COR-L47 (cell line): ENCODE measurements at regions not wholly inside any gene's neighbourhood (a gene's known extent, or its start where the extent isn't known, plus 50 kb on each side); places are given as distances from the start of the nearest gene placed in this dataset.
"Not testable (repeated sequence)": the region's sequence is repeated elsewhere in the genome, so short reads cannot be mapped to it uniquely, and the experiment has no call there.

ENCODE experiments used
- DNase-seq: peaks from one replicate; lab custom pipeline; 2025; lab: John Stamatoyannopoulos, UW

GRCh38 chr6:19892260-19892659 is 55.1 kb downstream of the ID4 start:
- no peak for DNase-seq

DNA sequence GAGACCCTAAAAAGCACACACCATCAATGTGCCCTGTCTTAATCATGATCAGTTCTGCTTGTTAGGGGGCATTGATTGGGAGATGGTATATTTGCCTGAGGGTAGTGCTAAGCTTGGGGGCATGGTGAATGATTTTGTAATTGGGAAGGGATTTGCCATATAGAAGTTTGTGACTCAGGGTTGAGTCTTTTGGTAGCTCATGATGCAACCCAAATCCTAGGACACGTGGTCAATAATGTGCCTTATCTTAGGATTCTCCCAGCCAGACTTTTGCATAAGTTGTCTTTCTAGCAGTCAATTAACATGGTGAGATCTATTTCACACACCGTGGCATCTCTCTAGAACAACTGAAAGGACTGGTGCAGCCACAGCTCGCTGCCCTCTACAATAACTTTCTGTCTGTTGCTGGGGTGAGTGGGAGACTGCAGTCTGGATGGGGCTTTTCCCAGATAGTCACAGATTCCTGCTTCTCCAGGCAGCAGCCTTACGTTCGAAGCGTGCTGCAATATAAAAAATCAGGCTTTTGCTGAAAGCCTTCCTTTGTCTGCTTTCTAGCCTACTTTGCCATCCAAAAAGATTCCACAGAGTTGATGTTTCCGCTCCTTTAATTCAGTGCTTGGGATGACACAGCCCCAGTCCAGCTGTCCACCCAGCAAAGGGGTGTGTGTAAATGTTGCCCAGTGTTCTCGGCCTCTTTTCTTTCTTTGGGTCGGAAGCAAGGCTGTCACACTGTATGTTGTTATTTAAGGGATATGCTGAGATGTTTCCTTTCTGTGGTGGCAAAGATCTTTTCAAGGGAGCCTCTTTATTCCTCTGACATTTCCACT is 58.9 kb downstream of the ID4 start:
- DNase-seq, result no peak

DNA sequence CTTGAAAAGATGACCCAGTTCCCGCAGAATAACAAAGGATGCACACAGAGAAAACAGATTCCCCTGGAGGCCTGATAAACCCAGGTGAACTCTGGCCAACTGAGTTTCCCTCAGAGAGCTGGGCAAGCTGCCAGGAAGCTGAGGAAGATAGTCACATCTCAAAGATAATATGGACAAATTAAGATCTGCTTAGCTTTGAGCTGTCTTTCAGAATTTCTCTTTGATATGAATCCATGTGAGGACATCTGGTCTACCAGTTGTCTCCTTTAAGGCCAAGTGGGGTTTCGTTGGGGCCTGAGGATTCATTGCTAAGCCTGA is 59.5 kb downstream of the ID4 start:
- DNase-seq, result peak; percentile 45

GRCh38 chr6:19898141-19898740 is 61.1 kb downstream of the ID4 start:
- DNase-seq, result no peak

DNA sequence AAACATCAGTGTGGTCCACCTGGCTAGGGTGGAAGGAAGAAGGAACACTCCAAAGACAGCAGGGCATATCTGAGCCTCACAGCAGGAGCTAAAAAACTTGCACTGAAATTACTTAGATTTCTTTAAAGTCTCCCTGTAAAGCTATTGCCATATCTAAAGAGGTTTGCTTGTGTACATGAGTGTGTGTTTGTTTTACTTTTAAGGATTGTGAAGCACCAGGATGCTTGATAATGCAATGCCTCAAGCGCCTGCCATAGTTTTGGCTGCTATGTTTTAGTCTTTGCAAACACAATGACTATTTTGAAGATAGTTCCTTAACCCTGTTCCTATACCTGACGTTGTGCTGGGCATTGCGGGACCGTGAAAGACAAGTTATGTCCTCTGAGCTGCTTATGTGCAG is 65.0 kb downstream of the ID4 start:
- DNase-seq, result no peak

- not testable (repeated sequence) for DNase-seq
Observed at GRCh38 chr6:19904408-19904807, 67.2 kb downstream of the ID4 start.

DNA sequence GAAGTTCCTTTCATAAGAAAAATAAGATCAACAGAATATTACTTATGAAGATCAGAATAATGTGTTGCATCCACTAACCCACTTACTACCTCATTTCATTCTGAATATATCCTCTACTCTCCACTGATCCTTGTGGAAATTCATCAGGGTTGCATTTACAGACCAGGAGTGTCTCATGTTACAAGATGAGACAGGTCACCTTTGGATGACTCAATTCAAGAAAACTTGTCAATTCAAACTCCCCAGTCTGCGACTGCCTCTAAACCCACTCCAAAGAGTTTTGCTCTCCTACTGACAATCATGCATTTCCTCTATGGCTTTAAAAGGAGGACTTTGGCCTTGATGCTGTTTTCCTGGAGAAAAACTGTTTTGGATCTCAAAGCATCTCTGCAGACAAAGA is 68.4 kb downstream of the ID4 start:
- no peak for DNase-seq

GRCh38 chr6:19906171-19906570 is 69.0 kb downstream of the ID4 start:
- no peak for DNase-seq

DNA sequence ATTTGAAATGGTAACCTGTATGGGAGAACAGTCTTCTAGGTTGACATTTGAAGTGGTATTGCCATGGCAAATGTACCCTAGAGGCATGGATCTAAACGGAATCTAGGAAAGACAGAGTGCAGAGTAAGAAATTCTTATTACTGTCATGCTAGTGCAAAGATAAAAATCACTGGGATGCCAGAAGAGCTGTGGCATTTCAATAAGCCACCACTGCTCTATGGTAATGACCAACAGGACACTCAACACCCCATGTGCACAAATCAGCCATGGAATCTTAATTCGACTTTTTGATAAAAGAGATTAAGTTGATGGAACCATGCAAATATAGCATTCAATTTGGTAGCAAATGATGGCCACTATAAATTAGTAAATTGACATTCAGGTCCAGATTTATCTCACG is 74.1 kb downstream of the ID4 start:
- DNase-seq, result no peak

GRCh38 chr6:19918436-19918835 is 81.3 kb downstream of the ID4 start:
- DNase-seq, result no peak

GRCh38 chr6:19921786-19922185 is 84.6 kb downstream of the ID4 start:
- no peak for DNase-seq

DNA sequence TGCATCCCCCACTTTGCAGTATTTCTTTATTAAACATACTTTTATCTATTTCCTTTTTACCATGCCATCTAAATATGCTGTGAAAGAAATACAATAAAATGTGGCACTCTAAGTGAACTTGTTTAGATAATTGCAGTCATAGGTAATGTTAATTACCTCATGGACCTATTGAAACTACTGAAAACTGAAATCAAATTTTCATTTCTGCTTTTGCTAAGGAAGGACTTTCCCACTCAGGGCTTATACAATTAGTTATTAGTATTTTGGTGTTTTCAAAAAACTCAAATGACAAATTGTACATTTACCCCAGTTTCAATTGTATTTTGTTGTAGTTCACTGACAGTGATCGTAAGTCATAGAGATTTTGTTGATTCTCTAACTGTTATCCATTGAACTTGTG is 88.4 kb downstream of the ID4 start:
- no peak for DNase-seq

DNA sequence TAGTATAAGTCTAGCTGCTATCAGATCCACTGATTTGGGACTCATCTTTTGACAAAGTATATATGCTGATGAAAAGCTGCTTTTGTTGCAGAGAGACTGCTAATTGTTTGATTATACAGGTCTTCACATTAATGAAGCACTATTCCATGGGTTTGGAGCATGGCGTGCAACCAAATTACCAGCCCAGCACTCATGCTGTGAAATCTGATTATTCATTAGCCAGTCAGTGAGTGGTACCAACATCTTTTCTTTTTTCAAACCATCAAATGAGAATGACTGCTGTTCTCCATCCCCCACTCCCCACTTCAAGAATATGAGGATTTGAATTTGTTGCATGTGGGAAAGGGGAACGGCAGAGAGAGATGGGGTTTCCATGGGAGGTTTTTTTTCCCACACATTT is 91.3 kb downstream of the ID4 start:
- no peak for DNase-seq

DNA sequence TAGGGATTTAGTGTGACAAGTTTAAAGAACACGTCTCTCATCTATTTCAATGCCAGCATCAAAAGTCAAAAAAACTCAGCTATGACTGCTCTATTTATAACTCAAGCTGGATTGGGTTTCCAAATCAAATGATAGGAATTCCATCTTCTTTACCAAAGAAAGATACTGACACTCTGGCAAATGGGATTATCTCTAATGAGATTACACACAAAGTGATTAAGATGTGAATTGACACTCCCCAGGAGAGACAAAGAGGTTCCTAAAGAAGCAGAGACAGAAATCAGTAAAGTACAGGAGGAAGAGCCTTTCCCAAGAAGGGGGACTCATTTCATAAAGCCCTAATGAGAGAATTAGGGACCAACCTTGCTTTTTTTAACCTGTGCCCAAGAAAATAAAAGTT is 92.1 kb downstream of the ID4 start:
- DNase-seq, result no peak

- no peak for DNase-seq
Observed at GRCh38 chr6:19934996-19935591, 97.9 kb downstream of the ID4 start.

DNA sequence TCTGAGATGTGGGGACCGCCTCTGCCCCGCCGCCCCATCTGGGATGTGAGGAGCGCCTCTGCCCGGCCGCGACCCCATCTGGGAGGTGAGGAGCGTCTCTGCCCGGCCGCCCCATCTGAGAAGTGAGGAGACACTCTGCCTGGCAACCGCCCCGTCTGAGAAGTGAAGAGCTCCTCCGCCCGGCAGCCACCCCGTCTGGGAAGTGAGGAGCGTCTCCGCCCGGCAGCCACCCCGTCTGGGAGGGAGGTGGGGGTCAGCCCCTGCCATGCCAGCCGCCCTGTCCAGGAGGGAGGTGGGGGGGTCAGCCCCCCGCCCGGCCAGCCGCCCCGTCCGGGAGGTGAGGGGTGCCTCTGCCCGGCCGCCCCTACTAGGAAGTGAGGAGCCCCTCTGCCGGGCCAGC is 102.2 kb downstream of the ID4 start:
- DNase-seq, result not testable (repeated sequence)

- not testable (repeated sequence) for DNase-seq
Observed at GRCh38 chr6:19939926-19940325, 102.8 kb downstream of the ID4 start.

GRCh38 chr6:19943042-19943441 is 105.9 kb downstream of the ID4 start:
- no peak for DNase-seq

DNA sequence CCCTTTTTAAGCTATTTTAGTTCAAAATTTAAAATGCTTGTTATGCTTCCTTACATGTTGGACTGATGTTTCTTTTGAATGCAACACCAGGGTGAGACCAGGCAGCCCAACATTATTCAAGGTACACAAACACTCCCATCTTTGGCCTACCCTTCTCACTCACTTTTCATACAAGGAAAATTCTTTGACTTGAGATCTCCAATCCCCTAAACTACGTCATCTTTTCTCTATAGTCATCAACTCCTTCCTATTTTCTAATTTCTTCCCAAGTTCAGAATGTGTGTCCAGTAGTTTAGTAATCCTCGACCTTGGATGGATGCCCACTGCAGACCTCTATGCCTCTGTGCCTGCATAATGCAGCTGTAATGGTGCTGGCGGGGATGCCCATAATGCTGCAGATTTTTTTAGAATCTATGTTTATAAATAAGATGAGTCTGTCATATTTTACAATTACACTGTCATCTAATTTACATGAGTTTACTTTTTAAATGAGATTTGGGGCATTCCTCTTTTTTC is 108.7 kb downstream of the ID4 start:
- no peak for DNase-seq

DNA sequence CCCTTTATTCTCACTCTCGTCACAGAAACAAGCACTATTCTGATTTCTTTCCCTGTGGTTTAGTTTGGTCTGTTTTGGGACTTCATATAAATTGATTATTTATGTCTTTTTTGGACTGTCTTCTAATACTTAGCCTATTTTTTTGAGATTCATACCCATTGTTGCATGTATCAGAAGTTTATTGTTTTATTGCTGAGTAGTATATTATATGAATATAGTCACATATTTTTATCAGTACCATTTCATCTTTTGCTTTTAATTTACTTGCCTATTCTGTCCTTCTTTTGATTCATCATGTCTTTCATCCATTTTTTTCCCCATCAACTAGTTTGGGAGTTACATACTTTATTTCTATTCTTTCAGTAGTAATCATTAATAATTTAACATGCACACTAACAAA is 112.0 kb downstream of the ID4 start:
- no peak for DNase-seq

DNA sequence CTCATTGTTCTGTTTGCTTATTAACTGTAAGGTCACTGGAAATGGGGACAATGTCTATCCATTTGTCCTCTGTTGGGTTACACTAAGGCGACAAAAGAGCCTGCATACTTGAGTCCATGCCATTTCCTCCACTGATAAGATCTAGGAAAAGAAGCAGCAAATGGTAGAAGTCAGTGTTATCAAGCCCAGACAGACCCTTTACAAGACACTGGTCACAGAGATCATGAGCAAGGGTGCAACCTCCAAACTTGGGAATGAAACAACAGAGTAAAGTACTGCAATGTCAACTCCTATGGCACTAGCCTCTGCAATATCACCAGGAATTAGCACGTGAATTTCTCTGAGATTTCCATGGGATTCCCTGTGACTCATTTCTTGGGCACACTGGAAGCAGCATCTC is 126.9 kb downstream of the ID4 start:
- DNase-seq, result no peak

DNA sequence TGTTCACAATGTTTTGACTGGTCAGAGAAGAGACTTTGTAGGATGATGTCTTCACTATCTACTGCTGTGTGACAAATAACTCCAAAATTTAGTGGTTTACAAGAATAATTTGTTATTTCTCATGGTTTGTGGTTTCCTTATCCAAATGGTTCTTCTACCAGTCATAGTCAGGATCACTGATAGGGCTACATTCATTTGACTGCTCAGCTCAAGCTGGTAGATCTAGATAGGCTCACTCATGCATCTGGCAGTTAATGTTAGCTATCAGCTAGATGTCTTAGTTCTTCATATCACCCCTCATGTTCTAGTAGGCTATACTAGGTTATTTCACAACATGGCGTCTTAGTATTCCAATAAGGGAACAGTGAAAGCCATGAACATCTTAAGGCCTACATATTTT is 131.0 kb downstream of the ID4 start:
- no peak for DNase-seq

DNA sequence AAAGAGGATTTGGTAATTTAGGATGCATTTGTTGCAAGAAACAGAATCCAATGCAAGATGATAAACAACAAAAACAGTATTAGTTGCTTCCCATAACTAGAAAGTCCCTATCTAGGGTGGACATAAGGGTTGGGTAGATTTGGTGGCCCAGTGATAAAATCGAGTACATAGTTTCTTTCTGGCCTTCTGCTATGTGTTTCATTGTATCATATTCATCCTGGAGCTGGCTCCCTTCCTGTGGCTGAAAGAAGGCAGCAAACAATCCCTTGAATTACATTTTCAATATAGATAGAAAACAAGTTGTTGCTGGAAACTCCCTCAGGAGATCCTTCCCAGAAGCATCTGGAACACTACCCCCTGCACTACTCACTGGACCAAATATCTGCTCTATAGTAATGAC is 135.1 kb downstream of the ID4 start:
- no peak for DNase-seq
